ENCODE measurements at regions not wholly inside any gene's neighbourhood (a gene's known extent, or its start where the extent isn't known, plus 50 kb on each side); places are given as distances from the start of the nearest gene placed in this dataset.

GRCh38 chr4:151874328-151874727 is 113.5 kb upstream of the GATB start:
- Histone ChIP-seq H3K4me1 (ENCODE audit: control insufficient read depth, insufficient read depth, low read length) (no peaks in the 10 kb centered on the region), H3K27me3 (ENCODE audit: control insufficient read depth, insufficient read depth, low read length) (no peaks in the 10 kb centered on the region), H3K36me3 (ENCODE audit: control insufficient read depth, insufficient read depth, low read length) (no peaks in the 10 kb centered on the region), H3K9ac (ENCODE audit: low read length) (no peak overlapping the region), H3K27ac (ENCODE audit: low read depth, low read length) (no peak overlapping the region), H3K4me3 (ENCODE audit: low read length) (no peak overlapping the region)

GRCh38 chr4:151866592-151866918 is 105.7 kb upstream of the GATB start:
- Histone ChIP-seq H3K9ac (ENCODE audit: low read length) (no peak overlapping the region), H3K27me3 (ENCODE audit: control insufficient read depth, insufficient read depth, low read length) (no peaks in the 10 kb centered on the region), H3K27ac (ENCODE audit: low read depth, low read length) (no peak overlapping the region), H3K4me1 (ENCODE audit: control insufficient read depth, insufficient read depth, low read length) (peaks cover 3% of the 10 kb centered on the region), H3K36me3 (ENCODE audit: control insufficient read depth, insufficient read depth, low read length) (no peaks in the 10 kb centered on the region), H3K4me3 (ENCODE audit: low read length) (no peak overlapping the region)

GRCh38 chr4:151865744-151866591 is 105.2 kb upstream of the GATB start:
- Histone ChIP-seq H3K4me1 (ENCODE audit: control insufficient read depth, insufficient read depth, low read length) (peaks cover 3% of the 10 kb centered on the region), H3K27ac (ENCODE audit: low read depth, low read length) (no peak overlapping the region), H3K9ac (ENCODE audit: low read length) (no peak overlapping the region), H3K4me3 (ENCODE audit: low read length) (no peak overlapping the region), H3K36me3 (ENCODE audit: control insufficient read depth, insufficient read depth, low read length) (no peaks in the 10 kb centered on the region), H3K27me3 (ENCODE audit: control insufficient read depth, insufficient read depth, low read length) (no peaks in the 10 kb centered on the region)

GRCh38 chr4:151865312-151865711 is 104.5 kb upstream of the GATB start:
- Histone ChIP-seq H3K27me3 (ENCODE audit: control insufficient read depth, insufficient read depth, low read length) (no peaks in the 10 kb centered on the region), H3K9ac (ENCODE audit: low read length) (no peak overlapping the region), H3K27ac (ENCODE audit: low read depth, low read length) (no peak overlapping the region), H3K4me1 (ENCODE audit: control insufficient read depth, insufficient read depth, low read length) (peaks cover 3% of the 10 kb centered on the region), H3K36me3 (ENCODE audit: control insufficient read depth, insufficient read depth, low read length) (no peaks in the 10 kb centered on the region), H3K4me3 (ENCODE audit: low read length) (no peak overlapping the region)

- Histone ChIP-seq H3K9ac (ENCODE audit: low read length) (no peak overlapping the region), H3K27ac (ENCODE audit: low read depth, low read length) (no peak overlapping the region), H3K4me3 (ENCODE audit: low read length) (no peak overlapping the region), H3K4me1 (ENCODE audit: control insufficient read depth, insufficient read depth, low read length) (peaks cover 3% of the 10 kb centered on the region), H3K36me3 (ENCODE audit: control insufficient read depth, insufficient read depth, low read length) (no peaks in the 10 kb centered on the region), H3K27me3 (ENCODE audit: control insufficient read depth, insufficient read depth, low read length) (no peaks in the 10 kb centered on the region)
These were observed 103.3 kb upstream of the GATB start for GRCh38 chr4:151864068-151864467.

GRCh38 chr4:151862766-151863165 is 102.0 kb upstream of the GATB start:
- Histone ChIP-seq H3K4me1 (ENCODE audit: control insufficient read depth, insufficient read depth, low read length) (peaks cover 3% of the 10 kb centered on the region), H3K36me3 (ENCODE audit: control insufficient read depth, insufficient read depth, low read length) (no peaks in the 10 kb centered on the region), H3K27me3 (ENCODE audit: control insufficient read depth, insufficient read depth, low read length) (no peaks in the 10 kb centered on the region), H3K4me3 (ENCODE audit: low read length) (no peak overlapping the region), H3K9ac (ENCODE audit: low read length) (no peak overlapping the region), H3K27ac (ENCODE audit: low read depth, low read length) (no peak overlapping the region)

GRCh38 chr4:151860561-151861093 is 99.8 kb upstream of the GATB start:
- Histone ChIP-seq H3K4me1 (ENCODE audit: control insufficient read depth, insufficient read depth, low read length) (peaks cover under 1% of the 10 kb centered on the region), H3K27ac (ENCODE audit: low read depth, low read length) (no peak overlapping the region), H3K27me3 (ENCODE audit: control insufficient read depth, insufficient read depth, low read length) (no peaks in the 10 kb centered on the region), H3K9ac (ENCODE audit: low read length) (no peak overlapping the region), H3K36me3 (ENCODE audit: control insufficient read depth, insufficient read depth, low read length) (no peaks in the 10 kb centered on the region), H3K4me3 (ENCODE audit: low read length) (no peak overlapping the region)

- Histone ChIP-seq H3K9ac (ENCODE audit: low read length) (no peak overlapping the region), H3K4me1 (ENCODE audit: control insufficient read depth, insufficient read depth, low read length) (no peaks in the 10 kb centered on the region), H3K27ac (ENCODE audit: low read depth, low read length) (no peak overlapping the region), H3K27me3 (ENCODE audit: control insufficient read depth, insufficient read depth, low read length) (no peaks in the 10 kb centered on the region), H3K36me3 (ENCODE audit: control insufficient read depth, insufficient read depth, low read length) (no peaks in the 10 kb centered on the region), H3K4me3 (ENCODE audit: low read length) (no peak overlapping the region)
These were observed 98.8 kb upstream of the GATB start for GRCh38 chr4:151859641-151860040.

- no peaks in the 10 kb centered on the region for H3K27me3 ChIP-seq (ENCODE audit: control insufficient read depth, insufficient read depth, low read length)
- H3K36me3 ChIP-seq (ENCODE audit: control insufficient read depth, insufficient read depth, low read length) = no peaks in the 10 kb centered on the region
- H3K4me1 ChIP-seq (ENCODE audit: control insufficient read depth, insufficient read depth, low read length) = no peaks in the 10 kb centered on the region
- H3K4me3 ChIP-seq (ENCODE audit: low read length) = no peak overlapping the region
- no peak overlapping the region for H3K27ac ChIP-seq (ENCODE audit: low read depth, low read length)
- H3K9ac ChIP-seq (ENCODE audit: low read length) = no peak overlapping the region
These were observed 97.5 kb upstream of the GATB start for GRCh38 chr4:151858356-151858755.

- H3K36me3 ChIP-seq (ENCODE audit: control insufficient read depth, insufficient read depth, low read length) = no peaks in the 10 kb centered on the region
- no peaks in the 10 kb centered on the region for H3K4me1 ChIP-seq (ENCODE audit: control insufficient read depth, insufficient read depth, low read length)
- H3K27ac ChIP-seq (ENCODE audit: low read depth, low read length) = no peak overlapping the region
- H3K9ac ChIP-seq (ENCODE audit: low read length) = no peak overlapping the region
- no peak overlapping the region for H3K4me3 ChIP-seq (ENCODE audit: low read length)
- no peaks in the 10 kb centered on the region for H3K27me3 ChIP-seq (ENCODE audit: control insufficient read depth, insufficient read depth, low read length)
These were observed 96.6 kb upstream of the GATB start for GRCh38 chr4:151857368-151857767.

GRCh38 chr4:151855747-151856146 is 94.9 kb upstream of the GATB start:
- Histone ChIP-seq H3K36me3 (ENCODE audit: control insufficient read depth, insufficient read depth, low read length) (no peaks in the 10 kb centered on the region), H3K4me3 (ENCODE audit: low read length) (no peak overlapping the region), H3K9ac (ENCODE audit: low read length) (no peak overlapping the region), H3K27me3 (ENCODE audit: control insufficient read depth, insufficient read depth, low read length) (no peaks in the 10 kb centered on the region), H3K27ac (ENCODE audit: low read depth, low read length) (no peak overlapping the region), H3K4me1 (ENCODE audit: control insufficient read depth, insufficient read depth, low read length) (no peaks in the 10 kb centered on the region)

- no peaks in the 10 kb centered on the region for H3K36me3 ChIP-seq (ENCODE audit: control insufficient read depth, insufficient read depth, low read length)
- no peaks in the 10 kb centered on the region for H3K4me1 ChIP-seq (ENCODE audit: control insufficient read depth, insufficient read depth, low read length)
- no peaks in the 10 kb centered on the region for H3K27me3 ChIP-seq (ENCODE audit: control insufficient read depth, insufficient read depth, low read length)
- H3K4me3 ChIP-seq (ENCODE audit: low read length) = no peak overlapping the region
- H3K9ac ChIP-seq (ENCODE audit: low read length) = no peak overlapping the region
- H3K27ac ChIP-seq (ENCODE audit: low read depth, low read length) = no peak overlapping the region
These were observed 93.9 kb upstream of the GATB start for GRCh38 chr4:151854731-151855130.

GRCh38 chr4:151853034-151853433 is 92.2 kb upstream of the GATB start:
- Histone ChIP-seq H3K36me3 (ENCODE audit: control insufficient read depth, insufficient read depth, low read length) (no peaks in the 10 kb centered on the region), H3K4me1 (ENCODE audit: control insufficient read depth, insufficient read depth, low read length) (no peaks in the 10 kb centered on the region), H3K27me3 (ENCODE audit: control insufficient read depth, insufficient read depth, low read length) (no peaks in the 10 kb centered on the region), H3K27ac (ENCODE audit: low read depth, low read length) (no peak overlapping the region), H3K4me3 (ENCODE audit: low read length) (no peak overlapping the region), H3K9ac (ENCODE audit: low read length) (no peak overlapping the region)

All from rectal smooth muscle tissue (tissue), 1 donor.